H1 (cell line): ENCODE measurements at regions not wholly inside any gene's neighbourhood (a gene's known extent, or its start where the extent isn't known, plus 50 kb on each side); places are given as distances from the start of the nearest gene placed in this dataset.

Experiments used
- CHD2 ChIP-seq: IDR thresholded peaks from 2 replicates; pipeline ENCODE4 v1.6.1; 2012; ENCODE audit warnings: low read length, improper control_type of control experiment
- JUN ChIP-seq: IDR thresholded peaks from 2 replicates; pipeline ENCODE4 v1.6.1; 2011; ENCODE audit warnings: low read depth, mild to moderate bottlenecking, improper control_type of control experiment, low read length
- TCF12 ChIP-seq: IDR thresholded peaks from 2 replicates; pipeline ENCODE4 v1.6.1; 2011; ENCODE audit warnings: low read depth, mild to moderate bottlenecking, low read length

GRCh38 chr18:73986711-73987110, 160.9 kb downstream of the FBXO15 start (continued):
- no peak for TF ChIP-seq CHD2
- TF ChIP-seq TCF12, result no peak
- no peak for TF ChIP-seq JUN
